Heart left ventricle (tissue), 13 donors: ENCODE measurements at regions not wholly inside any gene's neighbourhood (a gene's known extent, or its start where the extent isn't known, plus 50 kb on each side); places are given as distances from the start of the nearest gene placed in this dataset.

Source experiments
- CTCF ChIP-seq, 12 donors: fragments of 200-600 bp; sonication (generic) in 4 of 12; IDR thresholded peaks; one replicate each; pipeline versions ENCODE4 v1.5.0 to v1.8.0; 2018 to 2022; ENCODE audit warnings: antibody characterized with exemption in 12 of 12, mild to moderate bottlenecking in 5 of 12
- POLR2A ChIP-seq, 2 donors: fragments of 450-650 bp; IDR thresholded peaks; one replicate each; pipeline ENCODE4 v1.6.1; 2017; ENCODE audit warnings: antibody characterized with exemption in 2 of 2, mild to moderate bottlenecking in 2 of 2, moderate library complexity in 2 of 2
- donor health status: ischemic (EF 13 %, LVEDD 7.1; RV severe dilation, severe dysfunction).
- donor health status: DM: no; HTN: yes; CAD: no.
- donor health status: DM: no; HTN: no; CAD: no.
- donor health status: ischemic (EF 25% LVEDD 6.9; RV normal size, moderate dysfunction).
- donor health status: ischemic (EF 25% LVEDD 5.7; RV mildly dilated, moderate dysfunction).
- donor health status: ischemic (EF 35%, LVEDD 5.7; RV mildly dilated, moderate dysfunction).
- donor health status: nonischemic (EF 11% LVEDD 7.7; RV severe dilation, severe dysfunction).
- donor health status: DM: yes; HTN: yes; CAD: no.
- donor health status: PGD.
- donor health status: ischemic (EF 29% LVEDD 5.4; RV normal size, mild dysfunction).
- donor health status: nonischemic (EF 23%, LVEDD 6.1; RV moderate dilation, normal function).

DNA sequence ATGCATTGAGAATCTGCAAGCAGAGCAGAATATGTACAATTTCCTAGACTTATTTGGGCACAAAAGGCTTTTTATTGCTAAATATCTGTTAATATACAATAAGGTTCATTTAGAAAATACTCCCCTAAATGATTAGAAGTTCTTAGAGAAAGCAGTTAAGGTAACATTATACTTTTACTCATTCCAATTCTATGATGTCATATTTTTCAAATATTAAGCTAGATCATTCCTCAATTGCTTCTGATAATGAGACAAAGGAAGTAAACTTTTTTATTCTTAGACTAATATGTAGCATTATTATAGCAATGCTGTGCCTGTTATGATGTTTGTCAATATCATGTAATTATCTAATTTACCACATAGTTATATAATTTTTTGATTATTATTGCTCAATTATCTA, 447.0 kb downstream of the SLC16A7 start:
- TF ChIP-seq CTCF (IDR thresholded peaks at IDR 0.05): no peak
- TF ChIP-seq POLR2A (IDR thresholded peaks at IDR 0.05): no peak
